ENCODE measurements at regions not wholly inside any gene's neighbourhood (a gene's known extent, or its start where the extent isn't known, plus 50 kb on each side); places are given as distances from the start of the nearest gene placed in this dataset.

DNA sequence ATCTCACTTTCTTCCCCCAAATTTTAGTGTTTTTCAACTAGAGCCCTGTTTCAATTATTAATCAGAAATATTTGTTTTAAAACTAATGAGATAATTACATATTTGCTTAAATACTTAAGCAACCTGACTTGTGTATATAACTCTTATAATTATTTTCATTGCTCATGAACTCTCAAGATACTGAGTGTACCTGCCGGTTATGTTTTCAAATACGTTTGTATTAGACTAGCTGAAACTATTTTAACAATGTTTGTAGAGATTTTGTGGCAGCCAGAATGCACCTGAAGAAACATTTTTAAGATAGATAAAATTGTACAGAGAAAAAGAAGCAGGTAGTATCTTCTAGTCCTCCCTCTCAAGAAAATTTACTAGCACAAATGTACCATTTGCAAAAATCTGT lies 140.6 kb upstream of the CXADR start:
- H3K14ac ChIP-seq (ENCODE audit: low read length): no peak overlapping the region
- no peaks in the 10 kb centered on the region for H3K36me3 ChIP-seq (ENCODE audit: control insufficient read depth in 1 of 2, insufficient read depth in 2 of 2, low read length in 2 of 2)
- H3K4me2 ChIP-seq (ENCODE audit: low read length): no peak overlapping the region
- H3K4ac ChIP-seq (ENCODE audit: low read depth, low read length): no peak overlapping the region
- no peaks in the 10 kb centered on the region for H3K79me1 ChIP-seq (ENCODE audit: low read length)
- H2BK12ac ChIP-seq (ENCODE audit: low read length): no peak overlapping the region
- no peak overlapping the region for H4K8ac ChIP-seq (ENCODE audit: low read depth, low read length)
- H3K4me3 ChIP-seq (ENCODE audit: low read depth, low read length): no peak overlapping the region
- no peak overlapping the region for H3K27ac ChIP-seq (ENCODE audit: low read depth, low read length)
- H2BK120ac ChIP-seq (ENCODE audit: insufficient read depth, low read length, poor library complexity): no peak overlapping the region
- no peak overlapping the region for H3K18ac ChIP-seq (ENCODE audit: low read length)
- H2AFZ ChIP-seq (ENCODE audit: insufficient read depth, low read length, poor library complexity): no peak overlapping the region
- no peak overlapping the region for H3K23ac ChIP-seq (ENCODE audit: low read length)
- no peak overlapping the region for H2BK5ac ChIP-seq (ENCODE audit: low read depth, low read length, poor library complexity)
- H3K9me3 ChIP-seq (ENCODE audit: insufficient read depth, low read depth, low read length): no peaks in the 10 kb centered on the region
- DNase-seq: no peak
- H3K27me3 ChIP-seq (ENCODE audit: insufficient read depth, low read length): no peaks in the 10 kb centered on the region
- H3K79me2 ChIP-seq (ENCODE audit: control insufficient read depth, insufficient read depth, low read length, poor library complexity): no peaks in the 10 kb centered on the region
- H4K91ac ChIP-seq (ENCODE audit: low read depth, low read length): no peak overlapping the region
- H2AK5ac ChIP-seq (ENCODE audit: low read length): no peak overlapping the region
- H3K4me1 ChIP-seq (ENCODE audit: control insufficient read depth in 1 of 2, insufficient read depth in 2 of 2, low read length in 2 of 2): peaks cover 2 to 3% of the 10 kb centered on the region in 2 experiments
- H4K12ac ChIP-seq (ENCODE audit: low read depth, low read length): no peak overlapping the region
- no peak overlapping the region for H3K9ac ChIP-seq (ENCODE audit: low read length)
- WGBS (ENCODE audit: extremely low coverage, insufficient coverage, insufficient read length): no CpG with 5 or more reads among the region's 2 CpGs

DNA sequence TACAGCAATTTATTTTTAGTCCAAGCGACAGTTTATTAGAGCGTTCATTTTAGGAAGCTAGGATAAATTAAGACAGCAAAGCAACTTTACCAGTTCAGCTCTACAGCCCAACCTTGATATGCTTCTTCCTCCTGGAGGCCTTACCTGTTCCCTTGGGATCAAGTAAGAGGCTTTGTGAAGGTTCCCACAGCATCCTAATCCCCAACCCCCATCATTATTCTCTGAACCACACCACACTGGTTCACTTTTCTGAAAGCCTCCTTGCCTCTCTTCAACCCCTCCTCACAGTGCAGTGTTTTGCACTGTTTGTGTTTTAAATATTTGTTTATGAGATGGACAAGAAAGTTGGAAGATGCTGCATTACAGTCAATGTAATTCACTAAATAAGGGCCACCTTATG lies 126.3 kb upstream of the CXADR start:
- H4K91ac ChIP-seq (ENCODE audit: low read depth, low read length): no peak overlapping the region
- H3K4ac ChIP-seq (ENCODE audit: low read depth, low read length): no peak overlapping the region
- no CpG with 5 or more reads among the region's 2 CpGs for WGBS (ENCODE audit: extremely low coverage, insufficient coverage, insufficient read length)
- no peak overlapping the region for H3K23ac ChIP-seq (ENCODE audit: low read length)
- no peak overlapping the region for H4K8ac ChIP-seq (ENCODE audit: low read depth, low read length)
- H3K4me1 ChIP-seq (ENCODE audit: control insufficient read depth in 1 of 2, insufficient read depth in 2 of 2, low read length in 2 of 2): no peaks in the 10 kb centered on the region
- H3K36me3 ChIP-seq (ENCODE audit: control insufficient read depth in 1 of 2, insufficient read depth in 2 of 2, low read length in 2 of 2): no peaks in the 10 kb centered on the region
- no peak overlapping the region for H3K27ac ChIP-seq (ENCODE audit: low read depth, low read length)
- no peak overlapping the region for H3K4me3 ChIP-seq (ENCODE audit: low read depth, low read length)
- no peak overlapping the region for H3K9ac ChIP-seq (ENCODE audit: low read length)
- H3K79me2 ChIP-seq (ENCODE audit: control insufficient read depth, insufficient read depth, low read length, poor library complexity): no peaks in the 10 kb centered on the region
- H3K14ac ChIP-seq (ENCODE audit: low read length): no peak overlapping the region
- no peak overlapping the region for H2BK12ac ChIP-seq (ENCODE audit: low read length)
- no peaks in the 10 kb centered on the region for H3K9me3 ChIP-seq (ENCODE audit: insufficient read depth, low read depth, low read length)
- H2BK120ac ChIP-seq (ENCODE audit: insufficient read depth, low read length, poor library complexity): no peak overlapping the region
- no peaks in the 10 kb centered on the region for H3K27me3 ChIP-seq (ENCODE audit: insufficient read depth, low read length)
- H2AFZ ChIP-seq (ENCODE audit: insufficient read depth, low read length, poor library complexity): no peak overlapping the region
- H2AK5ac ChIP-seq (ENCODE audit: low read length): no peak overlapping the region
- no peak for DNase-seq
- H3K18ac ChIP-seq (ENCODE audit: low read length): no peak overlapping the region
- H2BK5ac ChIP-seq (ENCODE audit: low read depth, low read length, poor library complexity): no peak overlapping the region
- no peaks in the 10 kb centered on the region for H3K79me1 ChIP-seq (ENCODE audit: low read length)
- H4K12ac ChIP-seq (ENCODE audit: low read depth, low read length): no peak overlapping the region
- H3K4me2 ChIP-seq (ENCODE audit: low read length): no peak overlapping the region

DNA sequence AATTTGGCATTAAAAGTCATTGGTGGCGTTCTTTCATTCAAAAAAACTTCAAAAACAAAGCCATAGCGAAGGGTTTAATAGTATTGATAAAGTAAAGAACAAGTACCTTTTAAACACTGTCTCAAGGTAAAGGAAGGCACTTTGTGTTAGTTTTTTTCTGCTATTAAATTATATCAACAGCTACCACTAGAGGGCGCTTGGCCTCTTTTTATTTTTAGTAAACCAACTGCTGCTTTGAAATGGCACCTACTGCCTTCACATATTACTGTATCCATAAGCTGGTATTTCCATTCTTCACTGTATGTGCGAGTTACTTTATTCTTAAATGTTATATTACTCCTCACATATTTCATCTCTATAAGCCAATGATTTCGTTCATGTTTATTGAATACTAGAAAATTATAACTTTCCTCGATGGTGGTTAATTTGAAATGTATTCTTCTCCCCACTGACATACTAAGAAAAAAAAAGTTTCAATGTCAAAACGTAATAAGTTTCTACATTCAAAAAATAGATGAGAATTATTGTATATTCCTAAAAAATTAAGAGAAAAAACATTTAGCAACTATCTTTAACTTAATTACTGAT lies 125.7 kb upstream of the CXADR start:
- Histone ChIP-seq H4K91ac (ENCODE audit: low read depth, low read length) (no peak overlapping the region), H3K4me3 (ENCODE audit: low read depth, low read length) (no peak overlapping the region), H3K18ac (ENCODE audit: low read length) (no peak overlapping the region), H3K36me3 (ENCODE audit: control insufficient read depth in 1 of 2, insufficient read depth in 2 of 2, low read length in 2 of 2) (no peaks in the 10 kb centered on the region), H3K9ac (ENCODE audit: low read length) (no peak overlapping the region), H4K8ac (ENCODE audit: low read depth, low read length) (no peak overlapping the region), H2AFZ (ENCODE audit: insufficient read depth, low read length, poor library complexity) (no peak overlapping the region), H3K23ac (ENCODE audit: low read length) (no peak overlapping the region), H2AK5ac (ENCODE audit: low read length) (no peak overlapping the region), H4K12ac (ENCODE audit: low read depth, low read length) (no peak overlapping the region), H3K4ac (ENCODE audit: low read depth, low read length) (no peak overlapping the region), H2BK12ac (ENCODE audit: low read length) (no peak overlapping the region), H2BK5ac (ENCODE audit: low read depth, low read length, poor library complexity) (no peak overlapping the region), H3K14ac (ENCODE audit: low read length) (no peak overlapping the region), H3K4me2 (ENCODE audit: low read length) (no peak overlapping the region), H3K27ac (ENCODE audit: low read depth, low read length) (no peak overlapping the region), H3K9me3 (ENCODE audit: insufficient read depth, low read depth, low read length) (no peaks in the 10 kb centered on the region), H3K4me1 (ENCODE audit: control insufficient read depth in 1 of 2, insufficient read depth in 2 of 2, low read length in 2 of 2) (no peaks in the 10 kb centered on the region), H3K27me3 (ENCODE audit: insufficient read depth, low read length) (no peaks in the 10 kb centered on the region), H2BK120ac (ENCODE audit: insufficient read depth, low read length, poor library complexity) (no peak overlapping the region), H3K79me1 (ENCODE audit: low read length) (no peaks in the 10 kb centered on the region), H3K79me2 (ENCODE audit: control insufficient read depth, insufficient read depth, low read length, poor library complexity) (no peaks in the 10 kb centered on the region)
- WGBS (ENCODE audit: extremely low coverage, insufficient coverage, insufficient read length): no CpG with 5 or more reads among the region's 7 CpGs
- DNase-seq: peak; percentile 17 to 87

GRCh38 chr21:17388226-17388625 lies 124.6 kb upstream of the CXADR start:
- Histone ChIP-seq H4K91ac (ENCODE audit: low read depth, low read length) (no peak overlapping the region), H2BK5ac (ENCODE audit: low read depth, low read length, poor library complexity) (no peak overlapping the region), H4K8ac (ENCODE audit: low read depth, low read length) (no peak overlapping the region), H3K4me3 (ENCODE audit: low read depth, low read length) (no peak overlapping the region), H3K27me3 (ENCODE audit: insufficient read depth, low read length) (no peaks in the 10 kb centered on the region), H2BK120ac (ENCODE audit: insufficient read depth, low read length, poor library complexity) (no peak overlapping the region), H3K79me2 (ENCODE audit: control insufficient read depth, insufficient read depth, low read length, poor library complexity) (no peaks in the 10 kb centered on the region), H4K12ac (ENCODE audit: low read depth, low read length) (no peak overlapping the region), H3K9me3 (ENCODE audit: insufficient read depth, low read depth, low read length) (no peaks in the 10 kb centered on the region), H2BK12ac (ENCODE audit: low read length) (no peak overlapping the region), H3K79me1 (ENCODE audit: low read length) (no peaks in the 10 kb centered on the region), H2AFZ (ENCODE audit: insufficient read depth, low read length, poor library complexity) (no peak overlapping the region), H3K23ac (ENCODE audit: low read length) (no peak overlapping the region), H3K4me2 (ENCODE audit: low read length) (no peak overlapping the region), H3K36me3 (ENCODE audit: control insufficient read depth in 1 of 2, insufficient read depth in 2 of 2, low read length in 2 of 2) (no peaks in the 10 kb centered on the region), H3K9ac (ENCODE audit: low read length) (no peak overlapping the region), H3K4ac (ENCODE audit: low read depth, low read length) (no peak overlapping the region), H3K27ac (ENCODE audit: low read depth, low read length) (no peak overlapping the region), H3K18ac (ENCODE audit: low read length) (no peak overlapping the region), H3K4me1 (ENCODE audit: control insufficient read depth in 1 of 2, insufficient read depth in 2 of 2, low read length in 2 of 2) (no peaks in the 10 kb centered on the region), H2AK5ac (ENCODE audit: low read length) (no peak overlapping the region), H3K14ac (ENCODE audit: low read length) (no peak overlapping the region)
- no CpG with 5 or more reads among the region's 4 CpGs for WGBS (ENCODE audit: extremely low coverage, insufficient coverage, insufficient read length)
- DNase-seq: no peak
